ENCODE measurements at regions not wholly inside any gene's neighbourhood (a gene's known extent, or its start where the extent isn't known, plus 50 kb on each side); places are given as distances from the start of the nearest gene placed in this dataset.

DNA sequence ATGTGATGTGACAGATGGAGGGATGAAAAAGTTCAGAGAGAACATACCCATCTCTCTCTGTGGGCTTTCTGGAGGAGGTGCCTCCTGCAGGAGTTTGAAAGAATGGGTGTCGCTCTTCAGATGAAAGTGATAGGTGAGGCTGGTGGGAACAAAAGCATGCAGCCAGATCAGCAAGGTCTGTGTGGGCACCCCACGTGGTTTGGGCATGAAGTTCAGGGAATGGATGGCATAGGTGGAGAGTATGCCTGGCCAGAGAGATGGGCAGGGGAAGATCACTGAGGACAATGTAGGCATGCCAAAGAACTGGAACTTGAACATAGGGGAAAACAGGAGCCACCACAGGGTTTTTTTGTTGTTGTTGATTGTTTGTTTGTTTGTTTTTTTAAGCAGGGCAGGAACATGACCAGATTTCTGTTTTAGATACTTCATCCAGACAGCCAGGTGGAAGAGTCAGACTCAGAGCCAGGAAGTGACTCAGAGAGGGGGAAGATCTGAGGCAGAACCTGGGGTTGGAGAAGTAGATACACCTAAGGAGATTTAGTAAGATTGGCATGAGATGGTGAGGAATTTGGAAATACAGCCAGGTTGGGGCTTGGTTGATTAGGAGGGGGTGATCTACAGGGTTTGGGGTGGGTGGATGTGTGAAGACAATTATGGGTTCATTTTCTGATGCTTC, 64.8 kb upstream of the CLSTN2 start:
- DNase-seq = no peak

DNA sequence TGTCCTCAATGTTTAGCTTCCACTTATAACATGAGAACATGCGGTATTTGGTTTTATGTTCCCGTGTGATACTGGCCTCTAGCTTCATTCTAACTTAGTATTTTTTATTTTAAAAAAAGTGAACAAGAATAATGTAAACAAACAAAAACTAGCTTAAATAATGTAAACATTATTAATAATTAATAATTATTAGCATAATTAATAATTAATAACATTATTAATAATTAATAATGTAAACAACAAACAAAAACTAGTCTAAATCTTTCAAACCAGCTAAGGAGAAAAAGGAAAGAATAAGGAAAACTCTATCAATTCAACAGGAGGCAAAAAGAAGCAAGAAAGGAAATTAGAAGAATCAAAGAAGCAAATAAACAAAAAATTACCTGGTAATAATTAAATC, 66.2 kb upstream of the CLSTN2 start:
- DNase-seq = no peak

DNA sequence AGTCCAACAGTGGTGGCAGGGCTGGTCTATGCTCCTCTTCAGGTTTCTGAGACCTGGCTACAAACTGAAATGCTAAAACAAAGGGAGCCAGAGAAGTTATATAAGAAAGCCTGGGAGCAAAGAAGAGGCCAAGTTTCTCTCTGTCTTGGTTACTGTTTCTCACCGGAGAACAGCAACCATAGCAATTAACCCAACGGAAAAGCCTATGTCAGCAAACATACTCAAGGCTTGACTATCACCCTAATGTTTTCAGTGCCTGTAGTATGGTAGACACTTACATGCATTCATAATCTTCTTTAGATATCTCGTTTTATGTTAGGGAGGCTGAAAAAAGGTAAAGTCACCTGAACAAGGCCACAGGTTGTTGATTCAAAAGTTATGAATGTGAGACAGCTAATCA, 86.3 kb upstream of the CLSTN2 start:
- DNase-seq = no peak

DNA sequence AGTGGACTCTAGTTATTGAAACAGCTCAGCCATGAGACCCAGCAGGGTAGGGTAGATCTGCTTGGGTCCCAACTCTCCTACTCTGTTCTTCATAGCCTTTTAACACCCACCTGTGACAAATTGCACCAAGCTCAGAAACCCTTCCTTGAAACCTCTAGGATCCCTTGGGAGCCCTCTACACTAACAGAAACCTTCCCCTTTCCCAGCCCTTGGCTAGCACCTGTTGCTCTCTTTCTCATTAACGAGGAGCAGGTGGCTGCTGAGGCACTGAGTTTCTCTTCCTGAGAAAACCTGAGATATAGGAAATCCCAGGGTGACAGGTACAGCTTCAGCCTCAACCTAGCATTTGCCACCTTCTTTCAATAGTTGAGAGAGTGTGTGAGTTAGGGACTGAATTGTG, 88.3 kb upstream of the CLSTN2 start:
- DNase-seq = peak; percentile 54 to 83

DNA sequence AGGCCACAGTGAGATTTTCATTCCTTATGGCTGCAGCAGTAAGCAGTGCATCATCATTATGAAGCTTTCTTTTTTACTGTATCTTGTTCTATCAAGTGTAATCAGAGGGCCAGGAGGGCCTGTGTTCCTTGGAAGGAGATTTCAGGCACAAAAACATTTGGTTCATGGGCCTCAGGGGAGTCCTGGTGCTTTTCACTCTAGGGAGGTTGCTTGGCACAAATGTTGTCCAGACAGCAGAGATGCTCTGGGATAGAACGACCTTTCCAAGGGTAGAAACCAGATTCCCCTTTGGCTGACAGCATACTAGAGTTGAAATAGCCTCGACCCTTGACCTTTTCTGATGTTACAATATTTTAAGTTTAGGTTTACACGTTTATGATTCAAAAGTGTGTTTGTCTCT, 95.3 kb upstream of the CLSTN2 start:
- no peak for DNase-seq

DNA sequence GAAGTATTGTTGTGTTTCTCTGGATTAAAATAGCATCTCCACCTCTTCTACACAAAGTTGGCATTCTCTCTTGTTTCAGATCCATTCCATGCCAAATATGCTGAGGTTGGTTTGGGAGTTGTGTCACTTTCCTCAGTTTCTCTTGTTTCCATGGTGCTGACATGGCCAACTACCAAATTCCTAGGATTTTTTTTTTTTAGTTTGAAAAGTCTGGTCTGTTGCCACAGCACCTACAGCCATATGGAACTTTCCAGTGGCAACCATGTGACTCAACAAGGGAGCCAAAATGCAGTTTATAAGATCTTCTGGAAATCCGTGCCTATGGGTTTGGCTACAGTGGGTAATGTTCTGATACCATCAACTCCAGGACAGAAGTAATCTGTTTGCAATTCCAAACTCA, 96.0 kb upstream of the CLSTN2 start:
- DNase-seq = no peak

DNA sequence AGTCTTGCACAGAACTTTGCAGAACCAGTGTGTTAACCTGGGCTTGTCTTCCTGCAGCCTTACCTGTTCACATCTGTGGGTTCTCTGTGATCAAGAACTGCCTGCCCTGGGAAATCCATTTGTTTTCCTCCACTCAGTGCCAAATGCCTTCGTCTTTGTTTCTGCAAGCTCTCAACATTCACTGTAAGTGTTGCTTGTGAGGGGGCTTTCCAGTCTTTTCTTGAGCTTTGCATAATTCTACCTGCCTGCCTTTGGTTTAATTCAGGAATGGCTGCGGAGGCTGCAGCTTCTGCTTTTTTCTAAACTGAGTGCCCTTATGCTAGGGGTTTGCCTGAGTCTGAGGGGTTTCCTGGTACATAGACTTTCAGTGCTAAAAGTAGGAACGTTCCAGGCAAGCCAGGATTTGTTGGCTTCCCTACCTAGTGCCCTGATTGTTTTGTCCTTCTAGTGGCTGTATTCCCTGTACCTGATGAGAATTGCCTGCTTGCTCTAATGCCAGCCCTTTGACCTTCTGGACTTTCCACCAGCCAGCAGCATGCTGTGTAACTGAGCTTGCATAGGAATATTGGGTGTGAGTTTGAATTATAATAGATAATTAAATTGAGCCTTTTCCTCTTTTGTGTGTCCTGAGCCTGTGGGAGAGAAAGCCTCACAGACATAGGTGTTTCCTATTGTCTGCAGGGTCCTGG, 96.6 kb upstream of the CLSTN2 start:
- no peak for DNase-seq

DNA sequence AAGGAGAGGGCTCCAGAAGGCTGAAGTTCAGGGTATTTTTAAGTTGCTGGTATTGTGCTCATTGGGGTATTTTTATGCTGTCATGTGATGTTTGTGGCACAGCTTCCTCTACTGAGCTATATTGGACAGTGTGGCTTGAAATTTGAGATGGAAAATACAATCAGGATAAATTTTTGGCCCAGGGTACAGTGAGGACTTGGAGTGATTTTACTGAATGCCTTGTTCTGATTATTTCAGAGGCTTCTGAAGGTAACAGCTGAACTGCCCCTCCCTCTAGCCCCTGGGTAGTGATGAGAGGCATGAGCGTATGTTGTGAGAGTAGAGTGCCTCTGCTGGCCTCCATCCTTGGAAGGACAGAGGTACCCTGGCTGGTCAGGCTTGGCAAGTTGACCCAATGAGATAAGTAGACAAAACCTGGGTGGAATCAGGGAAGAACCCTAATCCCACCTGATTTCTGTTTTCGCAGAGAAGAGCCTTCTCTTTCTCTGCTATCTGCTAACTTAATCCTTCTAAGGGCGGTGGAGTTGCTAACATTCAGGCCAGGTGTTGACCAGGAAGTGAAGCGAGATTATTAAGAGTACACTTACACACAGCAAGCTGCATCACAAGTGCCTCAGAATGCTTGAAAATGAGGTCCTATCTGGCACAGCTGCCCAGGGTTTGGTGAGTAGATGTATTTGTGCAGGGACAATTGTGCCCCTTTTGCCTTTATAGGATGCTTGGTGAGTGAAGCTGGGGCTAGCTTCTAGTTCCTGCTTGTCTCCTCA, 98.1 kb upstream of the CLSTN2 start:
- DNase-seq = no peak

DNA sequence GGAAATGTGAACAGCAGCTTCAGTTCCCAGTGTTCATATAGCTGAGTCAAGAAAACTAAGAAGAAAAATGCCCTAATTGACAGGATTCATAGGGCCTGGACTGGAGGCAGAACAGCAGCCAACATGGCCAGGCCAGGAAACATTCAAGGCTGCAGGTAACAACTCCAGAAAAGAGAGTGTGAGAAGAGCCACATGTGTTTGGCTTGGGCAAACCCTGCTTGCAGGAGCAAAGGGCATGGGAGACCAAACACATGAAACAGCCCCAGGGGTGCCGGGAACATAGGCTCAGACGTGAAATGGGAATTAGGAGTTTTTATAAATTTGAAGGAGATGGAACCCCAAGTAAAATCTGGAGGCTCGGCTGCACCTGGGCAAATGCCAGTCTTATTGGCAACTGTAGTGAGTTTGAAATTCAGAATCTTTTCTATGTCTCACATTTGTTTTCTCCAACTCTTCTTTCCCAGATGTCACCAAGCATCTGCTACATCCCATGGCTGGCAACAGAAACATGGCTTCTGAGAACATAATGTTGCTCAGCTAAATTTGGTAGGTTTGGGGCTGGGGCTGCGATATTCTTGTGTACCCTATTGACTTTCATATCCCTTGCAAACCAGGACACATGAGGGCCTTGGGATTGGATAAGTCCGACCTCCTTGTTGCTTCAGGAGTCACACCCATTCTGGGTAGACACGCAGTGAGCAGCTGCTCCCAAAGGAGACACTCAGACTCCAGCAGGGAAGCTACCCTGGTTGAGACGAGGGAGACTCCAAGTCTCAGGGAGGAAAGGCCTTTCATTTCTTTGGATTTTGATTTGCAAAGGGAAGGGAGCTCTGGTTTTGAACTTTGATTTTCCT, 98.9 kb upstream of the CLSTN2 start:
- DNase-seq = no peak

DNA sequence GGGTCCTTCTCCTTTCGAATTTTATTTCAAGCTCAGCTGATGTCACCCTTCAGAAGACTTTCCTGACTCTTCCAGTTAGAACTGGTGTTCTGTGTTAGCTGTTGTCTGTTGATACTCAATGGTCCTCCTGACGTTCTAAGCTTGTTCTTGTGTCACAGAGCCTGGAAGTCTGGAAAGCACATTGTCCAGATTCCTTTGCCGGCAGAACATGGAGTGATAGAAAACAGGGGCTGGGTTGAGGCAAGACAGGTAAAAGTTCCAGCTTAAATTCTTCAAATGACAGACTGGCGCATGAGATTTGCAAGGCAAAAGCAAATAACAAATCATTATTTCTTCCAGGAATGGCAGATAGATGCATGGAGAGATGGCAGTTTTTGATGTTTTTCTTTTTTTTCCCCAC, 102.0 kb upstream of the CLSTN2 start:
- no peak for DNase-seq

DNA sequence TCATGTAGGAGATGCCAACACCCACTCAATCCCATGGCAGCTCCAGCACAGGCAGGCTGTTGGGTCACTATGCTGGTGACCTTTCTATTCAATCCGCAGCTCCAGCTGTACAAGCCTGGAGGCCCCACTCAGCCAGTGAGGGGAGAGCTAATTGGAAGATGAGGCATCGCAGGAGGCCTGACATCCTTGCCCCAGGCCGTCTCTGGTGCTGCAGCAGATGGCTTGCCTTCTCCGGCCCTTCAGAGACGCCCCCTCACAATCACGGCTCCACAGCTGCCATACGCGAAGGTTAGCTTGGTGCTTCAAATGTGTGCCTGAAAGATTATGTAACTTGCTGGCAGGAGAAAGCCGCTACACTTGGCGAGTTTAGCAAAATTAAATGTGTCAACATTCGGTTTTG, 104.2 kb upstream of the CLSTN2 start:
- DNase-seq = no peak

DNA sequence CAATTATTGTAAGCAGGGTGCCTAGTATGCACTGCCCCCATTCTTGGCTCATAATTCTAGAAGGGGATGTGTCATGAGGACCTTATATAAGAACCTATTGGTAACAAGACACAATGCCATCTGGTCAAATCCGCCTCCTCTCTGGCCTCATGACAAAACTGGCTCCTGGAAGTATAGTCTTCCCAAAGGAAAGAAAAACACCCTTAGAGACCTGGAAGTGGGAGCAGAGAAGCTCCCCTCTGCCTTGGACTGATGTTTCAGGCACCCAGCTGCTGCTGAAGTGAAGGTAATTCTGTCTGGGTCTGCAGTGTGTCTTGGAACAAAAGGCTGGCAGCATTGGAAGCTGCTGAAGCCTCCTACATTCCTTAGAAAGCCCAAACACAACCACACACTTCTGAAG, 107.2 kb upstream of the CLSTN2 start:
- no peak for DNase-seq

DNA sequence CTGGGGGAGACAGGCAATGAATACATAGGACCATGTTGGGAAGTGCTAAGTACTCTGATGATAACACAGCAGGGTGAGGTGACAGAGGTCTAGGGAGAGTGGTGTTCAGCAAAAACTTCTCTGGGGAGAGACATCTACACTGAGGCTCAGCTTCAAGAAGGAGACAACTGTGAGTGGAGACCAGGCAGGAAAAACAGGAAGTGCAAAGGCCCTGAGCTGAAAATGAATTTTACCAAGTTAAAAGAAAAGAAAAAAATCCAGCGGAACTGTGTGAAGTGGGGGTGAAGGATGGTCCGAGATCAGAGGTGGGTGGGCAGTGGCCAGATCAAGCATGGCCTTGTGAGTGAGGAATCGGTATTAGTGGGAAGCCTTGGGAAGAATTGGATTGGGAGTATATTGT, 110.1 kb upstream of the CLSTN2 start:
- DNase-seq = no peak

DNA sequence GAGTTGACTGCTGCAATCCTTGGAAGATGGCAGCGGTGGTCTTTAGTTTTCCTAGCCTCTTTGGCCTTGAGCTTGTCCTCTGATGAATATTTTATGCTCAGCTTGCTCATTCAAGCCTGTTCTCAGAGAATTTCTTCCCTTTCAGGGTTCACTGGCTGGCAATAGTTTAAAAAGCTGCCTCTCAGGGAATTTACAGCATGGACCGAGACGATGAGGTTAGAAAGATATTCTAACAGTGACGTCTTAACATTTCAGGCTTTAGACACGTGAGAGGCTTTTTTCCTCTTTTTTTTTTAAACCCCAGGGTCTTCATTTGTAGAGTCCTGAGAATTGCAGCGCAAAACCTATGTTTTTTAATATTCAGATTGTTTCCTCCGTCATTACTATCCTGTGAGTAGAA, 120.3 kb upstream of the CLSTN2 start:
- no peak for DNase-seq

DNA sequence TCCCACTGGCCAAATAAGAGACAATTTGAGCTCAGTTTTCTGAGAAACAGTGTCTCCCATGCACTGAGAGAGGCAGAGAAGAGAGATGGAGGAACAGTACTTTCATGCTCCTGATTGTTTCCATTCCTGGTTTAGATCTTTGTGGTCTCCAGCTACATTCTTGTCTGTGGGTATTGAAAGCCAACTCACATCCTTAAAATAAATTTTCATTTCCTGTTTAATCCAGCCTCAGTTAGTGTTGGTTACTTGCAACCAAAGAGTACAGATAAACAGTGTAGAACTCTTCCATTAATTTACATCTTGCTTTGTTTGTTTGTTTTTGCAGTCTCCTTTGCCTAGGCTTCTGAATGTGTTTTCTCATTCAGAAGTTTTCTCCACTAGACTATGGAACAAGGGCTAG, 123.7 kb upstream of the CLSTN2 start:
- no peak for DNase-seq

DNA sequence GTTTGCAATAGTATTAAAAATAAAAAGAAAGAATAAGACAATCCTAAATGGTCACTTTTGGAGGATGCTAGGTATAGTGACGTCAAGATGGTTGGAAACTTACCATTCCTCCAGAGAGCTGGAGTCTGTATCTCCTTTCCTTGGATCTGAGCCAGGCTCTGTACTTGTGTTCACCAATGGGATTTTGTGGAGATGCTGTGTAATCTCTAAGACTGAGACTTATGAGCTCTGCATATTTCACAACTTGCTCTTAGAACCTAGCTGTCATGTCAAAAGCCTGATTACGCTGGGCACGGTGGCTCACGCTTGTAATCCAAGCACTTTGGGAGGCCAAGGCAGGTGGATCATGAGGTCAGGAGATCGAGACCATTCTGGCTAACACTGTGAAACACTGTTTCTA, 126.8 kb upstream of the CLSTN2 start:
- no peak for DNase-seq

DNA sequence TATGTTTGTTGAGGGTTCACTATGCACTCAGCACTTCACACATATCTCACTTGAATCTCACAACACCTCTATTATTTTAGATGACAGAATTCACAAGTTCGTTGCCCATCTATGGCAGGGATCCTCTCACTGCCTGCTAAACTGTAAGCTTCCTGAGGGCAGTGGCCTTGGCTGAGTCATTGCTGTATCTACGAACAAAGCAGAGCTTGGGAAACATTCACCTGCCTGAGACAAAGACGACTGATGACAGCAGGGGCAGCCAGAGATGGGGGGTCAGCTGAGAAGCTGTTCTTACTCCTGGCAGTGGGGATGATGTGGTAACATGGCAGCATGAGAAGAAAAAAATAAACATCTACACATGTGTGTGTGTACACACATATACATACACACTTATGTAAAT, 125.5 kb upstream of the NMNAT3 start:
- DNase-seq = no peak

DNA sequence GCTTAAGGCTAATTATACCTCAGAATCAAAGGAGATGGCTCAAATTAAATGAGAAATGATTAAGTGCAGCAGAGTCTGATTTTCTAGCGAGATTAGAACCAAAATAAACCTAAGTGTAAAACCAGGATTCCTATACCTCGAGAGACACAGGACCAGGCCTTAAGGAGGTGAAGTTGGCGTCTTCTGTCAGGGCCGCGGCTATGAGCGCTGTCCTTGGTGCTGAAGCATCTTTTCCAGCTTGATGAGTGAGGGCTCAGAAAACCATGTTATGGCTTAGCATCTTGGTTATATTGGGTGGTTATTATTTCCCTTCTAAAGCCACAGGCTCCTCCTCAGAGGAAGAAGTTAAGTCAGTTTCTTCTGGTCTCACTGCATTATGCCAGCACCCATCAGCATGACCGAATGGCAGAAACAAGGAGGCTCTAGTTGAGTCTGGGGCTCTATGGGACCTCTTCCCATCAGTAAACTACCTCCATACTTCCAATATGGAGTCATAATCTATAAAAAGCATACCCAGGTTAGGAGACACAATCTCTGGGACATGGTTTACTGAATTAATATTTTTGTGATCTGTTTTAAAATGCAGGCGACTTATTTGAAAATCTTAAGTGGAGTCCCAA, 120.1 kb upstream of the NMNAT3 start:
- DNase-seq = no peak

DNA sequence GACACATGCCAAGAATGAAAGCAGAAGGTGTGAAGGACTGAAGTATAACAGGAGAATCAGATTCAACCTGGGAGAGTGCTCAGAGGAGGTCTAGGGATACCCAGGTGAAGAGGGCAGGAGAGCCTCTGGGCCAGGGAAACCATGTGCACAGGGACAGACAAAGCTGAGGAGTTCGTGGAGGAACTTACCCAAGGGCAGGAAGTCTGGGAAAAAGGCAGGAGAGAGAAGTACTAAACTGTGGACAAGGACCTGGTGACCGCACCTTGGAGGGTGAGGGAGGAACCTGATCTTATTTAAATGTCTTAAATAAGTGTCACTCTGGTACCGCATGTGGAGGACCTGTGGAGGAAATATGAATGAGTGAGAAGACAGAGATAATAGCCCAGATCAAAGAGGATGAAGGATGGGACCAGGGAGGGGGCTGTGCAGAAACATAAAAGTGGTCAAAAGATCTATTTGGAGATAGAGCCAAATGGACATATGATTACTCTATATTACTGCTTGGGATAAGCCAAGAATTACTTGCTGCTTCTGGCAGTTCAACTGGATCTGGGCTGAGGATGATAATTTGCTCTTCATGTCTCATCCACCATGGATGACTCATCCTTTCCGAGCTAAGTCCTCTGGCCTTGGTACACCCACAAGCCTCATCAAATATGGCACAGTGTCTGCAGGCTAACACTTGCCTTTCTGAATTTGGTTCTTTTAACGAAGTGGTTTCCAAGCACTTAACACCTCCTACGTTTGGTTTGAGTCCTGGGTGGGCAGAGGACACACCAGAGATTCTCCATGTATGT, 116.9 kb upstream of the NMNAT3 start:
- no peak for DNase-seq

DNA sequence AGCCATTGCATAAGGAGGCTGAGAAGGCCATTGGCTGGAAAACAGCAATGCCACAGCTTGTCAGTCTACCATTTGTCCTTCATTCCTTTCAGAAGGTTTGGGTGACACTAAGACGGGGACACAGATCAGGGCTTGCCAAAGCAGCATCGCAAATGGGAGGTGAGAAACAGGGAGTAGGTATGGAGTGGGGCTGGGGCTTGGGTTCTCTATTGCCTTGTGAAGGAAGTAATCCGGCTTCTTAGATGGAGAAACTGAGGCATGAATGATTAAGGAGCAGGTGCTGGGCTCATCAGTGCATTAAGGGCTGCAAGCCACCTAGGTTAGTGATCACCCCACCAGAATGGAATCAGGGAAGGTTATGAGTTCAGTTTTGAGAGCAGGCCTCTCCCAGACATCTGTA, 115.6 kb upstream of the NMNAT3 start:
- no peak for DNase-seq

DNA sequence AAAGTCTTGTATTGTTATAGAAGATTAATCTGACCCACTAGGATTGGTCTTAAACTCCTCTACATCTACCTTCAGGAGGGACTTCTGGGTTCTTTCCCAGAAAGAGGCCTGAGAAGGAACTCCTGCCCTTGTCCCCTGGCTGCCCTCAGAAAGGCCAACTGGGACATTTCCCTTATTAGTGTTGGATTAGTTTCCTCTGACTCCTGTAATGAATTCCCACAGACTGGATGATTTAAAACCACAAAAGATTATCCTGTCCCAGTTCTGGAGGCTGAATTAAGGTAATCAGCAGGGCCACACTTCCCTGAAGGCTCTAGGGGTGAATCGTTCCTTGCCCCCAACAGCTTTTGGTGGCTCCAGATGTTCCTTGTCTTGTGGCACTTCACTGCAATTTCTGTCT, 102.8 kb upstream of the NMNAT3 start:
- DNase-seq = no peak

DNA sequence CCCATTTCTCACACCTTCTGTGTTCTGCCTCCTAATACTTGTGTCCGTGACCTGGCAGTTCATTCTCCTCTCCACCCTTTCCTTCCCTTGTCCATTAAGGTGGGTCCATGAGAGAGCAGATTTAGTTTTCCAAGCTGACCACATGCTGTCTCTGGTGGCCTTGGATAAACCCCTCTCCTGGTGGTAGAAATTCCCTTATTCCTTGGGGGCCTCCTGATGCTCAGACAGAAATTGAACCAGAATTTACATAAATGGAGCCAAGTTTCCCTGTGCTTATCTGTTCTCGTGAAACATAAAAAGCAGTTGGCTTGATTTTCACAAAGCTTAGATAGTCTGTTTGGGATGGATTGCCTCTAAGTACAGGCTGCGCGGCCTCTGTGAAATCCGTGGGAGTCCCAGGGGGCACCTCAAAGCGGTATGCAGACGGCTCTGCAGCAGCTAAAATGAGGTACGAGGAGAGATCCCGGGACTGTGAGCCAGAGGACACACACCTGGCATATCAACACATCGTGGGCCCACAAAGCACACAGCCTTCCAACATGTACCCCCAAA, 101.0 kb upstream of the NMNAT3 start:
- no peak for DNase-seq

All from NCI-H187 (cell line).